Liver (tissue), 7 donors: ENCODE measurements at regions not wholly inside any gene's neighbourhood (a gene's known extent, or its start where the extent isn't known, plus 50 kb on each side); places are given as distances from the start of the nearest gene placed in this dataset.

Experiments
- DNase-seq: peaks from one replicate; pipeline ENCODE4 v3.0.0-alpha.2; 2017; ENCODE audit warnings: low spot score
- H3K27ac ChIP-seq, 2 donors: one replicate each; pipeline ENCODE4 v1.7.0; 2013; ENCODE audit warnings: inconsistent platforms in 2 of 2, low read length in 2 of 2, control low read depth in 1 of 2, low read depth in 1 of 2, mild to moderate bottlenecking in 1 of 2
- H3K27me3 ChIP-seq, 4 donors: one replicate each; pipeline versions ENCODE4 v1.6.1 to v1.7.0; 2013; ENCODE audit warnings: low read length in 3 of 4, inconsistent platforms in 1 of 4, mild to moderate bottlenecking in 1 of 4, moderate library complexity in 1 of 4; ENCODE audit not compliant: control insufficient read depth in 4 of 4, insufficient read depth in 4 of 4
- H3K36me3 ChIP-seq, 4 donors: one replicate each; pipeline versions ENCODE4 v1.6.1 to v1.7.0; 2013; ENCODE audit warnings: low read length in 3 of 4, mild to moderate bottlenecking in 3 of 4, low read depth in 1 of 4, moderate library complexity in 1 of 4; ENCODE audit not compliant: control insufficient read depth in 4 of 4, insufficient read depth in 3 of 4
- H3K4me1 ChIP-seq, 4 donors: one replicate each; pipeline versions ENCODE4 v1.6.1 to v1.7.0; 2013; ENCODE audit warnings: low read length in 3 of 4, mild to moderate bottlenecking in 3 of 4, moderate library complexity in 1 of 4; ENCODE audit not compliant: control insufficient read depth in 4 of 4, insufficient read depth in 4 of 4
- H3K4me3 ChIP-seq, 3 donors: one replicate each; pipeline versions ENCODE4 v1.6.1 to v1.7.0; 2013; ENCODE audit warnings: low read length in 3 of 3, control low read depth in 1 of 3, low read depth in 1 of 3, mild to moderate bottlenecking in 1 of 3
- H3K9ac ChIP-seq, 2 donors: one replicate each; pipeline ENCODE4 v1.7.0; 2013; ENCODE audit warnings: low read length in 2 of 2, mild to moderate bottlenecking in 2 of 2, moderate library complexity in 2 of 2, control low read depth in 1 of 2, low read depth in 1 of 2
- H3K9me3 ChIP-seq, 4 donors: one replicate each; pipeline versions ENCODE4 v1.6.1 to v1.7.0; 2013; ENCODE audit warnings: low read length in 3 of 4; ENCODE audit not compliant: control insufficient read depth in 4 of 4
- EGR1 ChIP-seq, 2 donors: IDR thresholded peaks; 2 replicates each; pipeline ENCODE4 v1.6.1; 2016 to 2018; ENCODE audit warnings: antibody characterized with exemption in 2 of 2, low read depth in 2 of 2
- FOXA1 ChIP-seq: IDR thresholded peaks from 2 replicates; pipeline ENCODE4 v1.6.1; 2016; ENCODE audit warnings: antibody characterized with exemption
- FOXA2 ChIP-seq: IDR thresholded peaks from 2 replicates; pipeline ENCODE4 v1.6.1; 2016; ENCODE audit warnings: antibody characterized with exemption
- GABPA ChIP-seq, 2 donors: IDR thresholded peaks in 1 of 2; conservative IDR thresholded peaks in 1 of 2; 2 replicates each; pipeline ENCODE4 v1.6.1; 2016; ENCODE audit warnings: antibody characterized with exemption in 2 of 2, mild to moderate bottlenecking in 1 of 2, moderate library complexity in 1 of 2
- HNF4A ChIP-seq, 2 donors: conservative IDR thresholded peaks; 2 replicates each; pipeline ENCODE4 v1.6.1; 2016; ENCODE audit warnings: antibody characterized with exemption in 2 of 2, mild to moderate bottlenecking in 2 of 2
- HNF4G ChIP-seq: IDR thresholded peaks from 2 replicates; pipeline ENCODE4 v1.6.1; 2016; ENCODE audit warnings: antibody characterized with exemption
- JUND ChIP-seq, 2 donors: IDR thresholded peaks; 2 replicates each; pipeline ENCODE4 v1.6.1; 2016; ENCODE audit warnings: antibody characterized with exemption in 2 of 2
- NR2F2 ChIP-seq: IDR thresholded peaks from 2 replicates; pipeline ENCODE4 v1.6.1; 2016; ENCODE audit warnings: antibody characterized with exemption
- RAD21 ChIP-seq, 2 donors: IDR thresholded peaks; 2 replicates each; pipeline ENCODE4 v1.6.1; 2016; ENCODE audit warnings: antibody characterized with exemption in 2 of 2, mild to moderate bottlenecking in 2 of 2
- SP1 ChIP-seq: IDR thresholded peaks from 2 replicates; pipeline ENCODE4 v1.6.1; 2018; ENCODE audit warnings: antibody characterized with exemption, mild to moderate bottlenecking
- TAF1 ChIP-seq: conservative IDR thresholded peaks from 2 replicates; pipeline ENCODE4 v1.6.1; 2016; ENCODE audit warnings: antibody characterized with exemption, mild to moderate bottlenecking
- YY1 ChIP-seq: IDR thresholded peaks from 2 replicates; pipeline ENCODE4 v1.6.1; 2016; ENCODE audit warnings: antibody characterized with exemption, mild to moderate bottlenecking
- WGBS: extraction: QIAGEN DNeasy Blood & Tissue Kit; methylation state at CpG from one replicate; pipeline ENCODE4 v1.1.7; 2013; 5-methylcytosine and 5-hydroxymethylcytosine counted together
- TF ChIP-seq, protein P1 (sequence below): IDR thresholded peaks from 2 replicates; pipeline ENCODE4 v1.6.1; 2016; ENCODE audit warnings: antibody characterized with exemption
- TF ChIP-seq, protein P2 (sequence below): IDR thresholded peaks from 2 replicates; pipeline ENCODE4 v1.6.1; 2016; ENCODE audit warnings: antibody characterized with exemption
- TF ChIP-seq, protein P3 (sequence below): IDR thresholded peaks from 2 replicates; pipeline ENCODE4 v1.6.1; 2016; ENCODE audit warnings: antibody characterized with exemption
- TF ChIP-seq, protein P4 (sequence below): IDR thresholded peaks from 2 replicates; pipeline ENCODE4 v1.6.1; 2016; ENCODE audit warnings: antibody characterized with exemption, mild to moderate bottlenecking
- donor health status: healthy.
- donor health status: healthy.
- donor health status: healthy.
- donor health status: healthy.

DNA sequence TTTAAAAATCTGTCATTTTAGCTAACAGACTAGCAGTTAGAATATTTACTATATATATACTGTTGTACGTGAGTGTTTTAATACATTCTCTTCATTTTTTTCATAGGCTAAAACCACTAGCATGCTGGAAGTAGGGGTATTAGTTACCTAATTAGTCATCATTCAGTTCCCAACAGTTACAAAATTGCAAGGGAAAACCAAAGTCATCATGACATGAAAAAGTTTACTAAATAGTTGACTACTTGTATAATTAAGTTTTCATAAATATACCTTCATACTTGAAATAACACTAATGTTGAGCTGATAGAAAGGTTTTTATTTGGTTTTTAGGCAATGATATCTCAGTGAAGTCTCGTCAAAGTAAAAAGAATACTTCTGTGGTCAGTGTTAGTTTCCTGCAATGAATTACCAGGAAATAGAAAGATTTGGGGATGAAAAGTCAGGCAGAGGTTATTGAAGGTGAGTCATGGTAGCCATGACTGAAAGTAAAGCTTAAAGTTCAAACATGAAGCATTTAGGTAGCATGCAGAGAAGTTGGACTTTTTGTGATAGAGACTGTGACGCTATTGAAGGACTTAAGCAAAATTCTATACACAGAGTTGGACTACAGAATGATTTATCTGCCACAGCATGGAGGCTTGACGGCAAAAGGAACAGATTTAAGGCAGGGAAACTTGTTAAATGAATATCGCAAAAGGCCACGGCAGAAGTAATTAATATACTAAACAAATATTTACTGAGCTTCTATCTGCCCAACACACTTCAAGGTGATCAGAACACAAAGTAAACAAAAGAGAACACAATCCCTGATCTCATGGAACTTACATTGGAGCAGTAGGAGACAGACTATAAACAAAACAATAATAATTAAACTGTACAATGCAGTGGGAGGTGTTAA is 828.1 kb upstream of the FAT3 start:
- H3K9ac ChIP-seq = no peak overlapping the region
- 54% methylated on average over 6 of the region's 6 CpGs for WGBS

DNA sequence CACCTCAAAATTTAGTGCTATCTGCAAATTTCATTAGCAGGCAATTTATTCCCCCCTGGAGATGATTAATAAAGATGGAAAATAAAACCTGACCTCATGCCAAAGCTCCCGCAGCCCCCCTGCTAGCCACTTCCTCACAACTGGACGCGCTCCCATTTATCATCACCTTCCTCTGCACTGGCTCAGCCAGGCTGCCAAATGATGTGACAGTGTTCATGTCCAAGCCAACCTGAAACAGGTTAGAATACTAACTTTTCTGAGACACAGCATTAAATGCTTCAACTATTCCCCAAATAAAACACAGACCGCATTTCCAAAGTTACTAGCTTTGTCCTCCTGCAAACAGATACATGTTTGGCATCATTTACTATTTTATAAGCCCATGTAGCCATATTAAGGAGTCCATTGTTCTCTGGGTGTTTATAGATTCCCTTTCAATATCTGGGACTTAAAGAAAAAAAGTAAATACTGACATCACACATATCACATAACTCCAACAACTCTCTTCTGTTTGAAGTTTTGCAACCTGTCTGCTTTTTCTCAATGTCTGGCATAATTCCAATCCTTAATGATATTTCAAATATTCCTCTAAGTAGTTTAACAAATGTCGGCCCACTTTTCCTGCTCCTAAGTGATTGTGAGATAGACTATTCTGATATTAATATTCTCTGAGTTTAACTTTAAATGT is 829.7 kb upstream of the FAT3 start:
- no peaks in the 10 kb centered on the region for H3K27me3 ChIP-seq
- WGBS = 69% methylated on average over 5 of the region's 5 CpGs
- no peaks in the 10 kb centered on the region for H3K36me3 ChIP-seq
- no peak overlapping the region for H3K4me3 ChIP-seq
- H3K9ac ChIP-seq = no peak overlapping the region
- no peak overlapping the region for H3K27ac ChIP-seq
- no peaks in the 10 kb centered on the region for H3K9me3 ChIP-seq
- peaks cover 0 to 8% (median 0%) of the 10 kb centered on the region in 4 donors for H3K4me1 ChIP-seq
- DNase-seq = no peak
- TF ChIP-seq FOXA1 (no peak), FOXA2 (no peak), YY1 (no peak), TAF1 (no peak), HNF4A (conservative IDR thresholded peaks at IDR 0.05) (no peak), EGR1 (IDR thresholded peaks at IDR 0.05; ENCODE audit: low read depth in 2 of 2) (no peak)

More for the DNA sequence above, 828.1 kb upstream of the FAT3 start:
- Histone ChIP-seq H3K27ac (no peak overlapping the region), H3K27me3 (no peaks in the 10 kb centered on the region), H3K9me3 (no peaks in the 10 kb centered on the region), H3K36me3 (no peaks in the 10 kb centered on the region), H3K4me3 (no peak overlapping the region), H3K4me1 (peaks cover 0 to 8% (median 0%) of the 10 kb centered on the region in 4 donors)
- TF ChIP-seq JUND (IDR thresholded peaks at IDR 0.05) = peak in 1 of 2 donors; percentile 66
- peak; percentile 28 for TF ChIP-seq YY1
- TF ChIP-seq, protein P1, sequence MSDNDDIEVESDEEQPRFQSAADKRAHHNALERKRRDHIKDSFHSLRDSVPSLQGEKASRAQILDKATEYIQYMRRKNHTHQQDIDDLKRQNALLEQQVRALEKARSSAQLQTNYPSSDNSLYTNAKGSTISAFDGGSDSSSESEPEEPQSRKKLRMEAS = no peak
- TF ChIP-seq SP1 = no peak
- TF ChIP-seq NR2F2 = no peak
- TF ChIP-seq, protein P2, sequence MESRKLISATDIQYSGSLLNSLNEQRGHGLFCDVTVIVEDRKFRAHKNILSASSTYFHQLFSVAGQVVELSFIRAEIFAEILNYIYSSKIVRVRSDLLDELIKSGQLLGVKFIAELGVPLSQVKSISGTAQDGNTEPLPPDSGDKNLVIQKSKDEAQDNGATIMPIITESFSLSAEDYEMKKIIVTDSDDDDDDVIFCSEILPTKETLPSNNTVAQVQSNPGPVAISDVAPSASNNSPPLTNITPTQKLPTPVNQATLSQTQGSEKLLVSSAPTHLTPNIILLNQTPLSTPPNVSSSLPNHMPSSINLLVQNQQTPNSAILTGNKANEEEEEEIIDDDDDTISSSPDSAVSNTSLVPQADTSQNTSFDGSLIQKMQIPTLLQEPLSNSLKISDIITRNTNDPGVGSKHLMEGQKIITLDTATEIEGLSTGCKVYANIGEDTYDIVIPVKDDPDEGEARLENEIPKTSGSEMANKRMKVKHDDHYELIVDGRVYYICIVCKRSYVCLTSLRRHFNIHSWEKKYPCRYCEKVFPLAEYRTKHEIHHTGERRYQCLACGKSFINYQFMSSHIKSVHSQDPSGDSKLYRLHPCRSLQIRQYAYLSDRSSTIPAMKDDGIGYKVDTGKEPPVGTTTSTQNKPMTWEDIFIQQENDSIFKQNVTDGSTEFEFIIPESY = no peak
- peak in 1 of 2 donors; percentile 59 for TF ChIP-seq HNF4A (conservative IDR thresholded peaks at IDR 0.05)
- DNase-seq = no peak

DNA sequence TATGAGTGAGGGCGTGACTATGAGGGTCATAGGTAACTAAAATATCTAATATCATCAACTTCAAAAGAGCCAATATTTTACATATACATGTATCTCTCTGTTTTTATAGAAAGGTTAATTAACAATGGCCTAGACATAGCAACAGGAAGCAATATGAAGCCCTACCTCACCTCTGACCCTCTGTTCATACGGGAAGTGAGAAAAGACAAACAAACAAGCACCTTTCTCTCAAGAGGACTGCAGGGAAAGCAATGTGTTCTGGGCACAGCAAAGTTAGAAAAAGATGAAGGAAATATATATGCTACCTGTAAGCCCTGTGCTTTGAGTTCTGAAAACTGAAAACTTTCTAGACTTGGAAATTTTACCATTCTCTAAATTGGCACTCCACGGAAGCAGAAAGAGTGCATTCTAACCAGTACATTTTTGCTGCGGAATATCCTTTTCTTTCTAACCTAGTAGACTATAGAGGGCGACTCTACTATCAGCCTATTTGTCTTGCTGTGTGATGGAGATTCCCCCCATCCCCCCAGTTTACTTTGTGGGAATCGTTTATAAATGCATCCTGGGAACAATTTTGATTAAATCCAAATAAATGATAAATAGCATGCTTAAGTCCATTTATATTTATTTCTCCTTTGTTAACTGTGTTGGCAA is 830.4 kb upstream of the FAT3 start:
- H3K27me3 ChIP-seq = no peaks in the 10 kb centered on the region
- no peaks in the 10 kb centered on the region for H3K9me3 ChIP-seq
- H3K9ac ChIP-seq = no peak overlapping the region
- no peak overlapping the region for H3K4me3 ChIP-seq
- no peaks in the 10 kb centered on the region for H3K36me3 ChIP-seq
- DNase-seq = no peak
- no peak overlapping the region for H3K27ac ChIP-seq
- H3K4me1 ChIP-seq = peaks cover 0 to 8% (median 0%) of the 10 kb centered on the region in 4 donors
- WGBS = 68% methylated on average over 6 of the region's 6 CpGs
- no peak for TF ChIP-seq HNF4G
- no peak for TF ChIP-seq HNF4A (conservative IDR thresholded peaks at IDR 0.05)
- TF ChIP-seq EGR1 (IDR thresholded peaks at IDR 0.05; ENCODE audit: low read depth in 2 of 2) = no peak
- TF ChIP-seq, protein P1 = no peak
- TF ChIP-seq FOXA2 = no peak
- TF ChIP-seq JUND (IDR thresholded peaks at IDR 0.05) = no peak
- no peak for TF ChIP-seq YY1
- TF ChIP-seq, protein P2 = no peak
- no peak for TF ChIP-seq TAF1
- TF ChIP-seq, protein P3, sequence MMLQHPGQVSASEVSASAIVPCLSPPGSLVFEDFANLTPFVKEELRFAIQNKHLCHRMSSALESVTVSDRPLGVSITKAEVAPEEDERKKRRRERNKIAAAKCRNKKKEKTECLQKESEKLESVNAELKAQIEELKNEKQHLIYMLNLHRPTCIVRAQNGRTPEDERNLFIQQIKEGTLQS = no peak
- TF ChIP-seq GABPA (IDR thresholded peaks at IDR 0.05 in 1 of 2, conservative IDR thresholded peaks at IDR 0.05 in 1 of 2) = no peak
- TF ChIP-seq RAD21 (IDR thresholded peaks at IDR 0.05) = no peak
- TF ChIP-seq, protein P4, sequence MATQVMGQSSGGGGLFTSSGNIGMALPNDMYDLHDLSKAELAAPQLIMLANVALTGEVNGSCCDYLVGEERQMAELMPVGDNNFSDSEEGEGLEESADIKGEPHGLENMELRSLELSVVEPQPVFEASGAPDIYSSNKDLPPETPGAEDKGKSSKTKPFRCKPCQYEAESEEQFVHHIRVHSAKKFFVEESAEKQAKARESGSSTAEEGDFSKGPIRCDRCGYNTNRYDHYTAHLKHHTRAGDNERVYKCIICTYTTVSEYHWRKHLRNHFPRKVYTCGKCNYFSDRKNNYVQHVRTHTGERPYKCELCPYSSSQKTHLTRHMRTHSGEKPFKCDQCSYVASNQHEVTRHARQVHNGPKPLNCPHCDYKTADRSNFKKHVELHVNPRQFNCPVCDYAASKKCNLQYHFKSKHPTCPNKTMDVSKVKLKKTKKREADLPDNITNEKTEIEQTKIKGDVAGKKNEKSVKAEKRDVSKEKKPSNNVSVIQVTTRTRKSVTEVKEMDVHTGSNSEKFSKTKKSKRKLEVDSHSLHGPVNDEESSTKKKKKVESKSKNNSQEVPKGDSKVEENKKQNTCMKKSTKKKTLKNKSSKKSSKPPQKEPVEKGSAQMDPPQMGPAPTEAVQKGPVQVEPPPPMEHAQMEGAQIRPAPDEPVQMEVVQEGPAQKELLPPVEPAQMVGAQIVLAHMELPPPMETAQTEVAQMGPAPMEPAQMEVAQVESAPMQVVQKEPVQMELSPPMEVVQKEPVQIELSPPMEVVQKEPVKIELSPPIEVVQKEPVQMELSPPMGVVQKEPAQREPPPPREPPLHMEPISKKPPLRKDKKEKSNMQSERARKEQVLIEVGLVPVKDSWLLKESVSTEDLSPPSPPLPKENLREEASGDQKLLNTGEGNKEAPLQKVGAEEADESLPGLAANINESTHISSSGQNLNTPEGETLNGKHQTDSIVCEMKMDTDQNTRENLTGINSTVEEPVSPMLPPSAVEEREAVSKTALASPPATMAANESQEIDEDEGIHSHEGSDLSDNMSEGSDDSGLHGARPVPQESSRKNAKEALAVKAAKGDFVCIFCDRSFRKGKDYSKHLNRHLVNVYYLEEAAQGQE = no peak
